SU-DHL-6 (cell line): ENCODE measurements at regions not wholly inside any gene's neighbourhood (a gene's known extent, or its start where the extent isn't known, plus 50 kb on each side); places are given as distances from the start of the nearest gene placed in this dataset.

ENCODE experiments used
- EZH2phosphoT487 ChIP-seq: fragments of 200-600 bp; sonication (generic), shearing (Covaris generic); conservative IDR thresholded peaks from 2 replicates; pipeline ENCODE4 v1.6.1; 2018; ENCODE audit warnings: mild to moderate bottlenecking, antibody characterized with exemption, low read length, moderate library complexity, mixed read lengths
- TF ChIP-seq, protein P1 (sequence below): fragments of 200-600 bp; sonication (generic); IDR thresholded peaks from one replicate; pipeline ENCODE4 v1.5.1; 2017; ENCODE audit warnings: antibody characterized with exemption, mild to moderate bottlenecking, low read length, moderate library complexity; ENCODE audit not compliant: insufficient read depth, poor library complexity, severe bottlenecking

DNA sequence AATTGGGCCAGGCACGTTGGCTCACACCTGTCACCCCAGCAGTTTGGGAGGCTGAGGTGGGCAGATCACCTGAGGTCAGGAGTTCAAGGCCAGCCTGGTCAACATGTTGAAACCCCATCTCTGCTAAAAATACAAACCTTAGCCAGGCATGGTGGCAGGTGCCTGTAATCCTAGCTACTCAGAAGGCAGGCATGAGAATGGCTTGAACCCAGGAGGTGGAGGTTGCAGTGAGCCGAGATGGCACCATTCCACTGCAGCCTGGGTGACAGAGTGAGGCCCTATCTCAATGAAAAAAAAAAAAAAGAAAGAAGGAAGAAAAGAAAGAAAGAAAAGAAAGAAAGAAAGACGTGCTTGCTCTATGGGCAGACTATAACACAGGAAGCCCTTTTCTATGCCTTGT lies 84.4 kb downstream of the FOXL1 start:
- TF ChIP-seq, protein P1, sequence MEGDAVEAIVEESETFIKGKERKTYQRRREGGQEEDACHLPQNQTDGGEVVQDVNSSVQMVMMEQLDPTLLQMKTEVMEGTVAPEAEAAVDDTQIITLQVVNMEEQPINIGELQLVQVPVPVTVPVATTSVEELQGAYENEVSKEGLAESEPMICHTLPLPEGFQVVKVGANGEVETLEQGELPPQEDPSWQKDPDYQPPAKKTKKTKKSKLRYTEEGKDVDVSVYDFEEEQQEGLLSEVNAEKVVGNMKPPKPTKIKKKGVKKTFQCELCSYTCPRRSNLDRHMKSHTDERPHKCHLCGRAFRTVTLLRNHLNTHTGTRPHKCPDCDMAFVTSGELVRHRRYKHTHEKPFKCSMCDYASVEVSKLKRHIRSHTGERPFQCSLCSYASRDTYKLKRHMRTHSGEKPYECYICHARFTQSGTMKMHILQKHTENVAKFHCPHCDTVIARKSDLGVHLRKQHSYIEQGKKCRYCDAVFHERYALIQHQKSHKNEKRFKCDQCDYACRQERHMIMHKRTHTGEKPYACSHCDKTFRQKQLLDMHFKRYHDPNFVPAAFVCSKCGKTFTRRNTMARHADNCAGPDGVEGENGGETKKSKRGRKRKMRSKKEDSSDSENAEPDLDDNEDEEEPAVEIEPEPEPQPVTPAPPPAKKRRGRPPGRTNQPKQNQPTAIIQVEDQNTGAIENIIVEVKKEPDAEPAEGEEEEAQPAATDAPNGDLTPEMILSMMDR, result no peak
- no peak for TF ChIP-seq EZH2phosphoT487
